Hematopoietic multipotent progenitor cell treated with erythropoietin and hydrocortisone succinate and interleukin-3 and kit ligand, for 17 days (in vitro differentiated cells): ENCODE measurements at regions not wholly inside any gene's neighbourhood (a gene's known extent, or its start where the extent isn't known, plus 50 kb on each side); places are given as distances from the start of the nearest gene placed in this dataset.
"Not testable (repeated sequence)": the region's sequence is repeated elsewhere in the genome, so short reads cannot be mapped to it uniquely, and the experiment has no call there.

Source experiments
- DNase-seq: peaks from one replicate; pipeline ENCODE4 v3.0.0-alpha.2; 2015; ENCODE audit warnings: low spot score

- no peak for DNase-seq
These were observed 297.2 kb downstream of the NDUFA10 start for GRCh38 chr2:239727776-239728600.

- no peak for DNase-seq
These were observed 297.9 kb downstream of the NDUFA10 start for GRCh38 chr2:239727182-239727775.

GRCh38 chr2:239726631-239727181 lies 298.4 kb downstream of the NDUFA10 start:
- no peak for DNase-seq

GRCh38 chr2:239726091-239726591 lies 299.0 kb downstream of the NDUFA10 start:
- no peak for DNase-seq

- DNase-seq: no peak
These were observed 299.6 kb downstream of the NDUFA10 start for GRCh38 chr2:239725551-239725890.

GRCh38 chr2:239724851-239725550 lies 300.1 kb downstream of the NDUFA10 start:
- DNase-seq: no peak

- no peak for DNase-seq
These were observed 300.8 kb downstream of the NDUFA10 start for GRCh38 chr2:239724194-239724849.

GRCh38 chr2:239723486-239724193 lies 301.5 kb downstream of the NDUFA10 start:
- DNase-seq: no peak

- DNase-seq: no peak
These were observed 302.2 kb downstream of the NDUFA10 start for GRCh38 chr2:239722760-239723470.

GRCh38 chr2:239721991-239722759 lies 303.0 kb downstream of the NDUFA10 start:
- DNase-seq: no peak

GRCh38 chr2:239721531-239721930 lies 303.6 kb downstream of the NDUFA10 start:
- DNase-seq: no peak

GRCh38 chr2:239720361-239721360 lies 304.5 kb downstream of the NDUFA10 start:
- no peak for DNase-seq

GRCh38 chr2:239719791-239720360 lies 305.3 kb downstream of the NDUFA10 start:
- no peak for DNase-seq

- not testable (repeated sequence) for DNase-seq
These were observed 306.2 kb downstream of the NDUFA10 start for GRCh38 chr2:239718991-239719390.

- no peak for DNase-seq
These were observed 307.4 kb downstream of the NDUFA10 start for GRCh38 chr2:239717706-239718105.

- no peak for DNase-seq
These were observed 307.8 kb downstream of the NDUFA10 start for GRCh38 chr2:239717319-239717675.

GRCh38 chr2:239716536-239717318 lies 308.4 kb downstream of the NDUFA10 start:
- no peak for DNase-seq

GRCh38 chr2:239716009-239716408 lies 309.1 kb downstream of the NDUFA10 start:
- DNase-seq: no peak
